GM12878 (cell line): ENCODE measurements at regions not wholly inside any gene's neighbourhood (a gene's known extent, or its start where the extent isn't known, plus 50 kb on each side); places are given as distances from the start of the nearest gene placed in this dataset.
"Not testable (repeated sequence)": the region's sequence is repeated elsewhere in the genome, so short reads cannot be mapped to it uniquely, and the experiment has no call there.

ENCODE experiments used
- CBX3 ChIP-seq: fragments of 200-600 bp; sonication (generic); IDR thresholded peaks from 2 replicates; pipeline ENCODE4 v1.6.1; 2016; ENCODE audit warnings: low read depth, borderline replicate concordance
- EGR1 ChIP-seq, 2 experiments: IDR thresholded peaks; 1 replicate in 1 of 2; 2 replicates in 1 of 2; pipeline ENCODE4 v1.6.1; 2011 to 2012; ENCODE audit warnings: low read depth in 2 of 2, low read length in 2 of 2, borderline replicate concordance in 1 of 2, mild to moderate bottlenecking in 1 of 2, moderate library complexity in 1 of 2
- EZH2 ChIP-seq: IDR thresholded peaks from 2 replicates; pipeline ENCODE4 v1.6.1; 2012; ENCODE audit warnings: low read depth, mild to moderate bottlenecking, control low read depth, inconsistent platforms, low read length, borderline replicate concordance; ENCODE audit not compliant: control insufficient read depth
- JUND ChIP-seq: IDR thresholded peaks from 2 replicates; pipeline ENCODE4 v1.6.1; 2012; ENCODE audit warnings: low read depth, mild to moderate bottlenecking, low read length, improper control_type of control experiment, moderate library complexity
- KDM1A ChIP-seq: fragments of 200-600 bp; sonication (generic); IDR thresholded peaks from 2 replicates; pipeline ENCODE4 v1.6.1; 2016; ENCODE audit warnings: borderline replicate concordance
- MYC ChIP-seq: IDR thresholded peaks from 2 replicates; pipeline ENCODE4 v1.6.1; 2011; ENCODE audit warnings: mild to moderate bottlenecking, low read length, moderate library complexity, inconsistent platforms; ENCODE audit not compliant: insufficient read depth, insufficient replicate concordance, insufficient read length, severe bottlenecking
- SUZ12 ChIP-seq: fragments of 200-600 bp; sonication (generic); IDR thresholded peaks from one replicate; pipeline ENCODE4 v1.6.1; 2018; ENCODE audit warnings: antibody characterized with exemption, mild to moderate bottlenecking; ENCODE audit not compliant: unreplicated experiment
- TF ChIP-seq, protein P1 (sequence below), 3 experiments: IDR thresholded peaks in 2 of 3; conservative IDR thresholded peaks in 1 of 3; 2 replicates each; pipeline ENCODE4 v1.5.1; 2011; ENCODE audit warnings: low read depth in 3 of 3, low read length in 3 of 3, mild to moderate bottlenecking in 3 of 3, control low read depth in 2 of 3, moderate library complexity in 2 of 3, inconsistent platforms in 1 of 3, mixed read lengths in 1 of 3; ENCODE audit not compliant: control insufficient read depth in 2 of 3, insufficient read depth in 1 of 3; ENCODE audit errors: extremely low read depth in 1 of 3
- TF ChIP-seq, protein P2 (sequence below): IDR thresholded peaks from 2 replicates; pipeline ENCODE4 v1.6.1; 2011; ENCODE audit warnings: low read depth, low read length, improper control_type of control experiment, borderline replicate concordance
- TF ChIP-seq, protein P3 (sequence below): fragments of 450-650 bp; IDR thresholded peaks from 2 replicates; pipeline ENCODE4 v1.6.1; 2014; ENCODE audit warnings: mild to moderate bottlenecking

DNA sequence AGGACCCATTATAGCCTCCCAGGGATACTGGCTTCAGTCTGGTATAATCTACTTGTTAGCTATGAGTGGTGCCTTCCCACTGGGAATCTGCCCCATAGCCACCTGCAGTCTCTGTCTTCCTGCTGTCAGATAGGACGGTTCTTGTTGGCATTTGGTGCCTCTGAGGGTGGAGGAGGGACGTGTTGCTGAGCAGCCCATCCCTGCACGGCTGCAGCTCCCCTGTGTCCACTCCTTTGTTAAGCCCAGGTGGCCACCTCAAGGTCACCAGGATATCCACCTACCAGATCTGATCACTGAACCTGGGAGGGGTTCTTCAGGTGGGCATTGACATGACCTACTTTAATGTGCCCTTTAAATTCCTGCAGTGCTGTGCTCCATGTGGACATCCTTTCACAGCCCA lies 1714.2 kb downstream of the SPATA31A7 start:
- TF ChIP-seq EZH2; EGR1 (IDR thresholded peaks at IDR 0.05; ENCODE audit: borderline replicate concordance in 1 of 2, low read depth in 2 of 2, low read length in 2 of 2); SUZ12; JUND; MYC; CBX3; KDM1A: not testable (repeated sequence)
- TF ChIP-seq, protein P1, sequence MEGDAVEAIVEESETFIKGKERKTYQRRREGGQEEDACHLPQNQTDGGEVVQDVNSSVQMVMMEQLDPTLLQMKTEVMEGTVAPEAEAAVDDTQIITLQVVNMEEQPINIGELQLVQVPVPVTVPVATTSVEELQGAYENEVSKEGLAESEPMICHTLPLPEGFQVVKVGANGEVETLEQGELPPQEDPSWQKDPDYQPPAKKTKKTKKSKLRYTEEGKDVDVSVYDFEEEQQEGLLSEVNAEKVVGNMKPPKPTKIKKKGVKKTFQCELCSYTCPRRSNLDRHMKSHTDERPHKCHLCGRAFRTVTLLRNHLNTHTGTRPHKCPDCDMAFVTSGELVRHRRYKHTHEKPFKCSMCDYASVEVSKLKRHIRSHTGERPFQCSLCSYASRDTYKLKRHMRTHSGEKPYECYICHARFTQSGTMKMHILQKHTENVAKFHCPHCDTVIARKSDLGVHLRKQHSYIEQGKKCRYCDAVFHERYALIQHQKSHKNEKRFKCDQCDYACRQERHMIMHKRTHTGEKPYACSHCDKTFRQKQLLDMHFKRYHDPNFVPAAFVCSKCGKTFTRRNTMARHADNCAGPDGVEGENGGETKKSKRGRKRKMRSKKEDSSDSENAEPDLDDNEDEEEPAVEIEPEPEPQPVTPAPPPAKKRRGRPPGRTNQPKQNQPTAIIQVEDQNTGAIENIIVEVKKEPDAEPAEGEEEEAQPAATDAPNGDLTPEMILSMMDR (IDR thresholded peaks at IDR 0.05 in 2 of 3, conservative IDR thresholded peaks at IDR 0.05 in 1 of 3; ENCODE audit: control insufficient read depth in 2 of 3, extremely low read depth in 1 of 3, insufficient read depth in 1 of 3, low read depth in 3 of 3, low read length in 3 of 3), result not testable (repeated sequence)
- TF ChIP-seq, protein P2, sequence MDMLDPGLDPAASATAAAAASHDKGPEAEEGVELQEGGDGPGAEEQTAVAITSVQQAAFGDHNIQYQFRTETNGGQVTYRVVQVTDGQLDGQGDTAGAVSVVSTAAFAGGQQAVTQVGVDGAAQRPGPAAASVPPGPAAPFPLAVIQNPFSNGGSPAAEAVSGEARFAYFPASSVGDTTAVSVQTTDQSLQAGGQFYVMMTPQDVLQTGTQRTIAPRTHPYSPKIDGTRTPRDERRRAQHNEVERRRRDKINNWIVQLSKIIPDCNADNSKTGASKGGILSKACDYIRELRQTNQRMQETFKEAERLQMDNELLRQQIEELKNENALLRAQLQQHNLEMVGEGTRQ, result not testable (repeated sequence)
- TF ChIP-seq, protein P3, sequence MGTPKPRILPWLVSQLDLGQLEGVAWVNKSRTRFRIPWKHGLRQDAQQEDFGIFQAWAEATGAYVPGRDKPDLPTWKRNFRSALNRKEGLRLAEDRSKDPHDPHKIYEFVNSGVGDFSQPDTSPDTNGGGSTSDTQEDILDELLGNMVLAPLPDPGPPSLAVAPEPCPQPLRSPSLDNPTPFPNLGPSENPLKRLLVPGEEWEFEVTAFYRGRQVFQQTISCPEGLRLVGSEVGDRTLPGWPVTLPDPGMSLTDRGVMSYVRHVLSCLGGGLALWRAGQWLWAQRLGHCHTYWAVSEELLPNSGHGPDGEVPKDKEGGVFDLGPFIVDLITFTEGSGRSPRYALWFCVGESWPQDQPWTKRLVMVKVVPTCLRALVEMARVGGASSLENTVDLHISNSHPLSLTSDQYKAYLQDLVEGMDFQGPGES, result not testable (repeated sequence)
